PC-9 (cell line): ENCODE measurements at regions not wholly inside any gene's neighbourhood (a gene's known extent, or its start where the extent isn't known, plus 50 kb on each side); places are given as distances from the start of the nearest gene placed in this dataset.

ENCODE experiments used
- EZH2 ChIP-seq: fragments of 200-600 bp; sonication (generic); IDR thresholded peaks from 2 replicates; pipeline ENCODE4 v1.8.0; 2017; ENCODE audit warnings: antibody characterized with exemption, low read depth
- TF ChIP-seq, protein P1 (sequence below): fragments of 200-600 bp; sonication (generic); conservative IDR thresholded peaks from 2 replicates; pipeline ENCODE4 v1.6.1; 2017; ENCODE audit warnings: mixed run types, antibody characterized with exemption, mild to moderate bottlenecking, moderate library complexity

- TF ChIP-seq, protein P1, sequence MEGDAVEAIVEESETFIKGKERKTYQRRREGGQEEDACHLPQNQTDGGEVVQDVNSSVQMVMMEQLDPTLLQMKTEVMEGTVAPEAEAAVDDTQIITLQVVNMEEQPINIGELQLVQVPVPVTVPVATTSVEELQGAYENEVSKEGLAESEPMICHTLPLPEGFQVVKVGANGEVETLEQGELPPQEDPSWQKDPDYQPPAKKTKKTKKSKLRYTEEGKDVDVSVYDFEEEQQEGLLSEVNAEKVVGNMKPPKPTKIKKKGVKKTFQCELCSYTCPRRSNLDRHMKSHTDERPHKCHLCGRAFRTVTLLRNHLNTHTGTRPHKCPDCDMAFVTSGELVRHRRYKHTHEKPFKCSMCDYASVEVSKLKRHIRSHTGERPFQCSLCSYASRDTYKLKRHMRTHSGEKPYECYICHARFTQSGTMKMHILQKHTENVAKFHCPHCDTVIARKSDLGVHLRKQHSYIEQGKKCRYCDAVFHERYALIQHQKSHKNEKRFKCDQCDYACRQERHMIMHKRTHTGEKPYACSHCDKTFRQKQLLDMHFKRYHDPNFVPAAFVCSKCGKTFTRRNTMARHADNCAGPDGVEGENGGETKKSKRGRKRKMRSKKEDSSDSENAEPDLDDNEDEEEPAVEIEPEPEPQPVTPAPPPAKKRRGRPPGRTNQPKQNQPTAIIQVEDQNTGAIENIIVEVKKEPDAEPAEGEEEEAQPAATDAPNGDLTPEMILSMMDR, result no peak
- TF ChIP-seq EZH2, result no peak
Measured at GRCh38 chr14:97866195-97866594, 1069.0 kb downstream of the VRK1 start.
